ENCODE measurements at regions not wholly inside any gene's neighbourhood (a gene's known extent, or its start where the extent isn't known, plus 50 kb on each side); places are given as distances from the start of the nearest gene placed in this dataset.
"Not testable (repeated sequence)": the region's sequence is repeated elsewhere in the genome, so short reads cannot be mapped to it uniquely, and the experiment has no call there.

DNA sequence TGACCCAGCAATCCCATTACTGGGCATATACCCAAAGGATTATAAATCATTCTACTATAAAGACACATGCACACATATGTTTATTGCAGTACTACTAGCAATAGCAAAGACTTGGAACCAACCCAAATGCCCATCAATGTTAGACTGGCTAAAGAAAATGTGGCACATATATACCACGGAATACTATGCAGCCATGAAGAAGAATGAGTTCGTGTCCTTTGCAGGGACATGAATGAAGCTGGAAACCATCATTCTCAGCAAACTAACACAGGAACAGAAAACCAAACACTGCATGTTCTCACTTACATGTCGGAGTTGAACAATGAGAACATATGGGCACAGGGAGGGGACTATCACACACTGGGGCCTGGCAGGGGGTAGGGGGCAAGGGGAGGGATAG lies 183.0 kb downstream of the HACE1 start:
- H3K36me3 ChIP-seq (ENCODE audit: insufficient read depth); H3K4me1 ChIP-seq (ENCODE audit: insufficient read depth); DNase-seq (ENCODE audit: extremely low spot score); H3K27ac ChIP-seq (ENCODE audit: low read depth); H3K4me3 ChIP-seq (ENCODE audit: low read depth, low read length): not testable (repeated sequence)
- WGBS: 89% methylated on average over 3 of the region's 3 CpGs

DNA sequence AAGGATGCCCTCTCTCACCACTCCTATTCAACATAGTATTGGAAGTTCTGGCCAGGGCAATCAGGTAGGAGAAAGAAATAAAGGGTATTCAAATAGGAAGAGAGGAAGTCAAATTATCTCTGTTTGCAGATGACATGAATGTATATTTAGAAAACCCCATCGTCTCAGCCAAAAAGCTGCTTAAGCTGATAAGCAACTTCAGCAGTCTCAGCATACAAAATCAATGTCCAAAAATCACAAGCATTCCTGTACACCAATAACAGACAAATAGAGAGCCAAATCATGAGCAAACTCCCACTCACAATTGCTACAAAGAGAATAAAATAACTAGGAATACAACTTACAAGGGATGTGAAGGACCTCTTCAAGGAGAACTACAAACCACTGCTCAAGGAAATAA lies 184.6 kb downstream of the HACE1 start:
- H3K4me3 ChIP-seq (ENCODE audit: low read depth, low read length); H3K27ac ChIP-seq (ENCODE audit: low read depth); H3K4me1 ChIP-seq (ENCODE audit: insufficient read depth); DNase-seq (ENCODE audit: extremely low spot score); H3K36me3 ChIP-seq (ENCODE audit: insufficient read depth): not testable (repeated sequence)
- WGBS: 58% methylated on average over 1 of the region's 1 CpG

DNA sequence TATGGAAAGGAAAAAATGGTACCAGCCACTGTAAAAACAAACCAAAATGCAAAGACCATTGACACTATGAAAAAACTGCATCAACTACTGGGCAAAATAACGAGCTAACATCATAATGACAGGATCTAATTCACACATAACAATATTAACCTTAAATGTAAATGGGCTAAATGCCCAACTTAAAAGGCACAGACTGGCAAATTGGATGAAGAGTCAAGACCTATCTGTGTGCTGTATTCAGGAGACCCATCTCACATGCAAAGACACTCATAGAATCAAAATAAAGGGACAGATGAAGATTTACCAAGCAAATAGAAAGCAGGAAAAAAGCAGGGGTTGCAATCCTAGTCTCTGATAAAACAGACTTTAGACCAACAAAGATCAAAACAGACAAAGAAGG lies 186.6 kb downstream of the HACE1 start:
- 60% methylated on average over 1 of the region's 1 CpG for WGBS
- not testable (repeated sequence) for H3K4me3 ChIP-seq (ENCODE audit: low read depth, low read length); DNase-seq (ENCODE audit: extremely low spot score); H3K4me1 ChIP-seq (ENCODE audit: insufficient read depth); H3K36me3 ChIP-seq (ENCODE audit: insufficient read depth); H3K27ac ChIP-seq (ENCODE audit: low read depth)

DNA sequence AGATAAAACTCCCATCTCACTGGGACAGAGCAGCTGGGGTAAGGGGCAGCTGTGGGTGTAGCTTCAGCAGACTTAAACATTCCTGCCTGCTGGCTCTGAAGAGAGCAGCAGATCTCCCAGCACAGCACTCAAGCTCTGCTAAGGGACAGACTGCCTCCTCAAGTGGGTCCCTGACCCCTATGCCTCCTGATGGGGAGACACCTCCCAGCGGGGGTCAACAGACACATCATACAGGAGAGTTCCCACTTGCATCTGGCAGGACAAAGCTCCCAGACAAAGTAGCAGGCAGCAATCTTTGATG lies 188.2 kb downstream of the HACE1 start:
- not testable (repeated sequence) for DNase-seq (ENCODE audit: extremely low spot score); H3K4me1 ChIP-seq (ENCODE audit: insufficient read depth); H3K4me3 ChIP-seq (ENCODE audit: low read depth, low read length); H3K36me3 ChIP-seq (ENCODE audit: insufficient read depth); H3K27ac ChIP-seq (ENCODE audit: low read depth)
- WGBS: 91% methylated on average over 1 of the region's 1 CpG

DNA sequence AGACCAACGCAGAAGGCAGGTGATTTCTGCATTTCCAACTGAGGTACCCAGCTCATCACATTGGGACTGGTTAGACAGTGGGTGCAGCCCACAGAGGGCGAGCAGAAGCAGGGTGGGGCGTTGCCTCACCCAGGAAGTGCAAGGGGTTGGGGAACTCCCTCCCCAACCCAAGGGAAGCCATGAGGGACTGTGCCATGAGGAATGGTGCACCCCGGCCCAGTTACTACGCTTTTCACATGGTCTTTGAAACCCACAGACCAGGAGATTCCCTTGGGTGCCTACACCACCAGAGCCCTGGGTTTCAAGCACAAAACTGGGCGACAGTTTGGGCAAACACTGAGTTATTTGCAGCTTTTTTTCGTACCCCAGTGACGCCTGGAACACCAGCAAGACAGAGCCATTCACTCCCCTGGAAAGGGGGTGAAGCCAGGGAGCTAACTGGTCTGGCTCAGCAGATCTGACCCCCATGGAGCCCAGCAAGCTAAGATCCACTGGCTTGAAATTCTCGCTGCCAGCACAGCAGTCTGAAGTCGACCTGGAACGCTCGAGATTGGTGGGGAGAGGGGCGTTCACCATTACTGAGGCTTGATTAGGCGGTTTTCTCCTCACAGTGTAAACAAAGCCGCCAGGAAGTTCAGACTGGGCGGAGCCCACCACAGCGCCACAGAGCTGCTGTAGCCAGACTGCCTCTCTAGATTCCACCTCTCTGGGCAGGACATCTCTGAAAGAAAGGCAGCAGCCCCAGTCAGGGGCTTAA lies 188.7 kb downstream of the HACE1 start:
- H3K4me3 ChIP-seq (ENCODE audit: low read depth, low read length); H3K4me1 ChIP-seq (ENCODE audit: insufficient read depth); H3K27ac ChIP-seq (ENCODE audit: low read depth); H3K36me3 ChIP-seq (ENCODE audit: insufficient read depth); DNase-seq (ENCODE audit: extremely low spot score): not testable (repeated sequence)
- WGBS: 90% methylated on average over 17 of the region's 17 CpGs

DNA sequence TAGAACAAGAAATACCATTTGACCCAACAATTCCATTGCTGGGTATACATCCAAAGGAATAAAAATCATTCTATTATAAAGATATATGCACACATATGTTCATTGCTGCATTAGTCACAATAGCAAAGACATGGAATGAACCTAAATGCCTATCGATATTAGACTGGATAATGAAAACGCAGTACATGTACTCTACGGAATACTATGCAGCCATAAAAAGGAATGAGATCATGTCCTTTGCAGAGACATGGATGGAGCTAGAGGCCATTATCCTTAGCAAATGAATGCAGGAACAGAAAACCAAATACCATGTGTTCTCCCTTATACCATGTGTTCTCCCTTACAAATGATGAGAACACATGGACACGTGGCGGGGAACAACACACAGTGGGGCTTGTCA lies 190.2 kb downstream of the HACE1 start:
- no peaks in the 10 kb centered on the region for H3K36me3 ChIP-seq (ENCODE audit: insufficient read depth)
- H3K4me3 ChIP-seq (ENCODE audit: low read depth, low read length): no peak overlapping the region
- H3K27ac ChIP-seq (ENCODE audit: low read depth): no peak overlapping the region
- DNase-seq (ENCODE audit: extremely low spot score): no peak
- no peaks in the 10 kb centered on the region for H3K4me1 ChIP-seq (ENCODE audit: insufficient read depth)
- WGBS: 99% methylated on average over 5 of the region's 5 CpGs

DNA sequence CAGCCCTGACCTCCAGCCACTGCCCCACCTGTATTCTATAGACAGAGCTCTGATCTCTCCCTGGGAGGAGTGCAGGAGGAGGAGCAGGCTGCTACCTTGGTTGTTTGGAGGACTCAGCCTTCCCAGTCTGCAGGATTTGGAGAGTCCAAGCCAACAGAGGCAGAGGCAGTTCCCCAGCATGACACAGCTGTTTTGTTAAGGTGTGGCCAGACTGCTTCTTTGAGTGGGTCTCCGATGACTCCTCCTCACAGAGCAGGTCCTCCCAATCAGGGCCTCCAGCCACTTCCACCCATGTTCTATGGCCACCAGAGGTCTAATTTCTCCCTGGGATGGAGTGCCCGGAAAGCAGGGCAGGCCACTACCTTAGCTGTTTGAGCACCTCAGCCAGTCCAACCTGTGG lies 203.5 kb downstream of the HACE1 start:
- 92% methylated on average over 2 of the region's 2 CpGs for WGBS
- H3K36me3 ChIP-seq (ENCODE audit: insufficient read depth): no peaks in the 10 kb centered on the region
- no peak for DNase-seq (ENCODE audit: extremely low spot score)
- no peak overlapping the region for H3K27ac ChIP-seq (ENCODE audit: low read depth)
- no peak overlapping the region for H3K4me3 ChIP-seq (ENCODE audit: low read depth, low read length)
- no peaks in the 10 kb centered on the region for H3K4me1 ChIP-seq (ENCODE audit: insufficient read depth)

DNA sequence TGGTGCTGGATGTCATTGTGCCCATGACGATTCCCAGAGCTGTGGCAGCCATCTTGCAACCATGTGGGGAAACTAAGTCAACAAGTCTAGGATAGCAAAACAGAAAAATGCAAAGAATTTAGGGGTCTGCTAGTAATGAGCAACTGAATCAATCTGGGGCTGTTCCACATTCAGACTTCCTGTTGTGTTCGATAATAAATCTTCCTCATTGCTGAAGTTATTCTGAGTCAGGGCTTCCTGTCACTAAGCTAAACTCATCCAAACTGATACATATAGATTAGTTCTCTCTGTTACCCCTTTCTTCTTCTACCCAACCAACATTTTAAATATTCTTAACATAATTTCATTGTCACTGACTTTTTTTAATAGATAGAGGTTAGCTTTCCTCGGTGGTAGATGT lies 205.9 kb downstream of the HACE1 start:
- H3K27ac ChIP-seq (ENCODE audit: low read depth): no peak overlapping the region
- H3K36me3 ChIP-seq (ENCODE audit: insufficient read depth): no peaks in the 10 kb centered on the region
- WGBS: 63% methylated on average over 3 of the region's 3 CpGs
- no peaks in the 10 kb centered on the region for H3K4me1 ChIP-seq (ENCODE audit: insufficient read depth)
- H3K4me3 ChIP-seq (ENCODE audit: low read depth, low read length): no peak overlapping the region
- no peak for DNase-seq (ENCODE audit: extremely low spot score)

DNA sequence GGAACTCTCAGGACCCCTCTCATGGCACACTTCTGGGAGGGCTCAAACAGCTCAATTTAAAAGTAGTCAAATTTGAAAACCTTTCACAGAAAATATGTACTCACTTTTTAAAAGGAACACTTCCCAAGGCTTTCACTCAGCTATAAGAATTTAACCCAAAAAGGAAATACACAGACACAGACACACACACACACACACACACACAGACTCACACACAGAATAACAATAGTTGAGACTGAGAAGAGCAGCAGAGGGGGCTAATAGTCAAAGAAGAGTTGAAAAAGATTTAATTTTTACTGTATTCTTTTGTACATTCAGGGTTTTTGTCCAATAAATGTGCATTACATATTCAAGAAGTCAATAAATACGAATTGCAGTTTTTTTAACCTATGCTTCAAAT lies 211.4 kb downstream of the HACE1 start:
- DNase-seq (ENCODE audit: extremely low spot score): no peak
- Histone ChIP-seq H3K27ac (ENCODE audit: low read depth) (no peak overlapping the region), H3K36me3 (ENCODE audit: insufficient read depth) (no peaks in the 10 kb centered on the region), H3K4me1 (ENCODE audit: insufficient read depth) (no peaks in the 10 kb centered on the region), H3K4me3 (ENCODE audit: low read depth, low read length) (no peak overlapping the region)
- WGBS: 87% methylated on average over 1 of the region's 1 CpG

DNA sequence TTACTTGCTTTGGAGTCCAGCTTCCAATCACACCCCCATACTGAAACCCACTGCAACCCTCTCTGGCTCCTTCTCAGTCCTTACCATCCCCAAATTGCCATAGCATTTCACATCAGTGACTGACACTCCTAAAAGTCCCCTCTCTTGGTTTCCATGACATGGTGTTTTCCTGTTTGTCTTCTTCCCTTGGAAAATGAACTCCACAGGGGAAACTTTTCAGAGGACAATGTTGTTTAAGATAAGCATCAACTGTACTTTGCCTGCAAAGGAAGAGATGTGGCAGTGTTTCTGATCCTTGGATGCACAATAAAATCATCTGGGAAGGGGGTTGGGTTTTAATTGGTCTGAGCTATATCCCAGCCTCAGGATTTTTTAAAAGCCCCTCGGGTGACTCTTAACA lies 214.9 kb downstream of the HACE1 start:
- 75% methylated on average over 1 of the region's 1 CpG for WGBS
- H3K27ac ChIP-seq (ENCODE audit: low read depth): no peak overlapping the region
- no peaks in the 10 kb centered on the region for H3K4me1 ChIP-seq (ENCODE audit: insufficient read depth)
- H3K36me3 ChIP-seq (ENCODE audit: insufficient read depth): no peaks in the 10 kb centered on the region
- H3K4me3 ChIP-seq (ENCODE audit: low read depth, low read length): no peak overlapping the region
- no peak for DNase-seq (ENCODE audit: extremely low spot score)

DNA sequence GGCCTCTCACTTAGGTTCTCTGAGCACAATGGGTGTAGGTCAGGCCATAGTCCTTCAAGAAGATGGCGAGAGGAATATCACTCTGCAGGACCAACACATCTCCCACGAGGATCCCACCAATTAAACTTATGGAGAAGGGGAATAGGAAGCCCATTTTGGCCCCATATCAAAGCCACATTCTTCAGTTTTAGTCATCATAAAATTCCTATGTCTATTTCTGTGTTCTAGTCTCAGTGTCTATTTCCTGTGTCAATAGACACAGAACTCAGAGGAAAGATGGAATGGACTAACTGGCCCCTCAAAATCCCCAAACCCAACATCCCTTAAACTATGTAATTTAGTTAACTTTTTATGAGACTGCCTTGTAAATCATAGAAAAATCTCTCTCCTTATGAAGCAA lies 216.8 kb downstream of the HACE1 start:
- H3K27ac ChIP-seq (ENCODE audit: low read depth): no peak overlapping the region
- DNase-seq (ENCODE audit: extremely low spot score): no peak
- H3K4me3 ChIP-seq (ENCODE audit: low read depth, low read length): no peak overlapping the region
- WGBS: 69% methylated on average over 2 of the region's 2 CpGs
- no peaks in the 10 kb centered on the region for H3K36me3 ChIP-seq (ENCODE audit: insufficient read depth)
- peaks cover 1% of the 10 kb centered on the region for H3K4me1 ChIP-seq (ENCODE audit: insufficient read depth)

DNA sequence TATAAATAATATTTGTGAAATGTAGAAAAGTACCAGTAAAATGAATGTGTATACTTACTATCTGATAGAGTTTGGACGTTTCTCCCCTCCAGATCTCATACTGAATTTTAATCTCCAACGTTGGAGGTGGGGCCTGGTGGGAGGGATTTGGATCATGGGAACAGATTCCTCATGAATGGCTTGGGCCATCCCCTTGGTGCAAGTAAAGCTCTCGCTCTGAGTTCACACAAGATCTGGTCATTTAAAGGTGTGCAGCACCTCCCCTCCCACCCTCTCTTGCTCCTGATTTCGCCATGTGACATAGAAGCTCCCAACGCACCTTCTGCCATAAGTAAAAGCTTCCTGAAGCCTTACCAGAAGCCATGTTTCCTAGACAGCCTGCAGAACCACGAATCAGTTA lies 219.0 kb downstream of the HACE1 start:
- no peak for DNase-seq (ENCODE audit: extremely low spot score)
- 78% methylated on average over 6 of the region's 6 CpGs for WGBS

DNA sequence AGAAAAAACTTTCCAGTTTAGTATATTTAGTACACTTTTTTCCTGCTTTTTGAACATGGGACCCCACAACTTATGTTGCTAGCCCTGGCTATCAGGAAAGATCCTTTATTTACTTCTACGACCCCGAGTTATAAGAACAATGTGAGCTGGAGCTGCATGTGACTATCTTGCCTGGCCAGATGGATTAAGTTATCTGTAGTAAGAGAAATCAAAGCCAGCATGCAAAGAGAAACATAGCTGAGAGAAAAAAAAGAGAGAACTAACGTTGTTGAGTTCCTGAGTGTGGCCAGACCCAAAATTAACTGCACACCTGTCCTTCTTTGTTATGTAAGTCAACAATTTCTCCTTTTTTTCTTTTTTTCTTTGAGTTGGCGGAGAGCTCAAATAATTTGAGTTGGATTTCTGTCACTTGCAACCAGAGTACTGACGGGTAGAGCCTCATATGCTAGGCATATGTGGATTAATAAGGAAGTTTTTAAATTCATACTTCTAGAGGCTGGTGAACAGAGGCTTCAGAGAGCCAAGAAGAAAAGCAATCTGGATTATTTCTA lies 219.5 kb downstream of the HACE1 start:
- H3K4me3 ChIP-seq (ENCODE audit: low read depth, low read length): no peak overlapping the region
- DNase-seq (ENCODE audit: extremely low spot score): no peak
- no peak overlapping the region for H3K27ac ChIP-seq (ENCODE audit: low read depth)
- no peaks in the 10 kb centered on the region for H3K36me3 ChIP-seq (ENCODE audit: insufficient read depth)
- WGBS: 34% methylated on average over 5 of the region's 5 CpGs
- peaks cover 1% of the 10 kb centered on the region for H3K4me1 ChIP-seq (ENCODE audit: insufficient read depth)

More for the DNA sequence above, 219.0 kb downstream of the HACE1 start:
- no peak overlapping the region for H3K27ac ChIP-seq (ENCODE audit: low read depth)
- H3K4me3 ChIP-seq (ENCODE audit: low read depth, low read length): no peak overlapping the region
- no peaks in the 10 kb centered on the region for H3K36me3 ChIP-seq (ENCODE audit: insufficient read depth)
- H3K4me1 ChIP-seq (ENCODE audit: insufficient read depth): peaks cover 1% of the 10 kb centered on the region

DNA sequence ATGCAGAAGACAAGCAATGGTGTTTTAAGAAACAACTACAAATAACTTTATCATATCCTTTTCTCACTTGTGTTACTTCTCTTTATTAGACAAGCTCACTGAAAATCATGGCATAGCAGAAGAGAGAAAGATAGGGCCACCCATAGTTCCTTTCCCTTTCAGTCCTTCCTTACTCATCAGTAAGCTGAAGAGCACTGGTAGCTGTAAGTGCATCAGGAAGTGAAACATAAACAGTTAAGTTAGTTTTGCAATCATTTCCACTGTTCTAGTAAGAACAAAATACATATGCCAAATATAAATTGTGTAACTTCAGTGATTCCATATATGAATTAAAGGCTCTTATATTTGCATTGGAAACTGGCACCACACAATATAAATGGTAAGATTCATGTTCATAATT lies 220.1 kb downstream of the HACE1 start:
- no peaks in the 10 kb centered on the region for H3K36me3 ChIP-seq (ENCODE audit: insufficient read depth)
- H3K4me3 ChIP-seq (ENCODE audit: low read depth, low read length): no peak overlapping the region
- DNase-seq (ENCODE audit: extremely low spot score): no peak
- no peak overlapping the region for H3K27ac ChIP-seq (ENCODE audit: low read depth)
- peaks cover 1% of the 10 kb centered on the region for H3K4me1 ChIP-seq (ENCODE audit: insufficient read depth)

DNA sequence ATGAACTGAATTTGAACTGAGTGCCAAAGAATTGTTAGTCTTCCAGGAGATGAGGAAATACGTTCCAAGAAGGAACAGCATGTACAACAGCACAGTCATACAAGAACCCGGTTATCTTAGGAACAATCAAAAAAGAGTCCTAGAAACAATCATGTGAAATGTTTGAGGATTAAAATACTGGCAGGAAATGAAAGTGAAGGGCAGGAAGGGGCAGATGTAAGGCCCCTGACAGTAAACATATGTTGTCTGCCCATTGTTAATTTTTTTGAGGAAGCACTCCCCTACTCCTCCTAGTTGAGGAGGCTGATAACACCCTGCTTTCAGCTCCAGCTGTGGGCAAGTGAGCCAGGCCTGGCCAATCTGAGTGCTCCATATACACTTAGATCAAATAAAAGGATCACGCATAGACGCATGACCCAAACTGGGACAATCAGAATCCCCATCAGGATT lies 220.9 kb downstream of the HACE1 start:
- H3K4me1 ChIP-seq (ENCODE audit: insufficient read depth): peaks cover 1% of the 10 kb centered on the region
- DNase-seq (ENCODE audit: extremely low spot score): no peak
- WGBS: 50% methylated on average over 4 of the region's 4 CpGs
- no peak overlapping the region for H3K4me3 ChIP-seq (ENCODE audit: low read depth, low read length)
- no peak overlapping the region for H3K27ac ChIP-seq (ENCODE audit: low read depth)
- no peaks in the 10 kb centered on the region for H3K36me3 ChIP-seq (ENCODE audit: insufficient read depth)
